Ureter (tissue), 1 donor: ENCODE measurements at regions not wholly inside any gene's neighbourhood (a gene's known extent, or its start where the extent isn't known, plus 50 kb on each side); places are given as distances from the start of the nearest gene placed in this dataset.
A peak's percentile ranks its signal among the peaks of the same experiment; 100 is the strongest.
"Not testable (repeated sequence)": the region's sequence is repeated elsewhere in the genome, so short reads cannot be mapped to it uniquely, and the experiment has no call there.

Source experiments
- DNase-seq: peaks from one replicate; pipeline ENCODE4 v3.0.0-alpha.2; 2020; ENCODE audit warnings: low spot score
- donor health status: DM: yes; HTN: yes; CAD: no.

- no peak for DNase-seq
These were observed 286.3 kb downstream of the ANKRD50 start for GRCh38 chr4:124426279-124426678.

DNA sequence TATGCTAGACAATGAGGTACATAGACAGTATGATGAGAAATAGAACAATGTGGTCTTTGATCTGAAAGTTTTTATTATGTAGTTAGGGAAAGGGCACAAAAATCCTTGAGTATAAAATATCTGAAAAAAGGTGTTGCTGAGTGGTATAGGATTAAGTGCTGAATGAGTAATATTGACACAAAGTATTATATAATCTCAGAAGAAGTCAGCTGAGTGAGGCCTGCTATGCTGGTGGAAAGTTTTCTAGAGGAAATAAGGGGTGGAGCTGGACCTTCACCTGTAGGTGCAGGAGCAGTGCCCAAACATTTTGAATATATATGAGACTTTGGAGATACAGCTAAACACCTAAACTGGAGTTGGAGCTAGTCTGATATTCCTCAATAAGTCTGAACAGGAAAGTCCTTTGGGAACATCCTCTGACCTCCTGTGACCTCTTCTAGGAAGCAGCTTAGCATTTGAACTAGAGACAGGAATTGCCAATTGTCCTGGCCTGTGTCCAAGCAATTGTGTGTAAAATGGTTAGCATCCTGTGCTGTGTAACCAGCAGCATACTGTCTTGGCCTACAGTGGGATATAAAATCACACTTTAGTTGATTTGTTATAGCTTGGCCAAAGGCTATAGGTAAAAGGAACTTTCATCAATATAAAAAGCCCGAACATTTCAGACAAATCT, 285.3 kb downstream of the ANKRD50 start:
- DNase-seq, result peak; percentile 46

- no peak for DNase-seq
These were observed 283.9 kb downstream of the ANKRD50 start for GRCh38 chr4:124428648-124429047.

DNA sequence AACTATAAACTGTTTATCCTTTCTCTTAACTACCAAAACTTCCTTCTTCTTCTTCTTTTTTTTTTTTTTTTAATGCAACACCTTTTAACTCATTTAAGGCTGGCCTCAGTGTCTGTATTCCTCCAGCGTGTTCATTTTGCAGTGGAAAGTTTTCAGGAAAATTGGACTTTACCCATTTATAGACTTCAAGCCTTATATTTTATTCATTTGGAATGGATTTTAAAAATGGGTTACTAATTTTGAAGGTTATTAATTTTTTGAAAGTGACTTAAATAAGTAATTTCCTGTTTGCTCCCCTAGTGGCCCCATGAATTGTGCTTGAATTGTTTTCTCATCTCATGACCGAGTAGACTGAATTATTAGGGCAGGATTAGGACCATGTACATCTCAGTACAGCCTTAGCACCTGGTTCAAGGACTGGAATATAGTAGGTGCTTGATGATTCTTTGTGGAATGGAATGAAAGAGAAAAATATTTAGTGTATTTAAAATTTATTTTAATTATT, 282.7 kb downstream of the ANKRD50 start:
- DNase-seq, result no peak

DNA sequence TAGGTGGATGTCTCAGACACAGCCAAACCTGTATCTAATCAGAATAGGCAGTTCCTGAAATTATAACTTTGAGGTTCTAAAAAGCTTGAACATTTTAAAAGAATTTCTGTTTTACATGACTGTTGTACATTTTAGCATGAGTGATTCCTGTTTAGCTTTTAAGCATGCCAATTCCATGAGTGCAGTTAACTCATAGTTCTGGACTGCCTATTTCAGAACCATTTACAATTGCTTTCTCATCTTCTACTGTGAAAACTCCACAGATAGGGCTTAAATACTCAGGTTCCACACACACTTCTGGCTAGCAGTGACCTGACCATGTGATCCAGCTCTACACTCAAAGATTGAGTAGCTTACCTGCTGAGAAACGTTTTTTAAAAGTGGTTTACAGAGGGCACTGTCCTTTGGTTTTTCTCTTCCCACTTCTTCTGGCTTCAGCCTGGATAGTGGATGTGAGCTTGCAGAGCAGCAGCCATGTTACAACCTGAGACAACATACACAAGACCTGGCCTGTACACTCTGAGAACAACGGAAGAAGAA, 280.8 kb downstream of the ANKRD50 start:
- DNase-seq, result no peak

DNA sequence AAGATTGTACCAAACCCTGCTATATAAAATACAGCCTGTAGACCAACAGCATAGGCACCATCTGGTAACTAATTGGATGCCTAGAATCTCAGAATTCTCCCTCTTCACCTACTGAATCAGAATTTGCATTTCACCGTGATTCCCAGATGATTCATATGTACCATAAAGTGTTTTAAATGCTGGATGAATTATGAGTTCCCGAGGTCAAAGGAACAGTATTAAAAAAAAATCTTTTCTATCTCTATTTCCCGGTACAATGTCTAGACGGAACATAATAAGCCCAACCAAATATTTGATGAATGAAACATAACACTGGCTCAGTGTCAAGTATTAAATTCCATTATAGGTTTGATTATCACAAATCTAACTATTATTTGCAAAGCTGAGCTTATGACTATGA, 280.0 kb downstream of the ANKRD50 start:
- no peak for DNase-seq

DNA sequence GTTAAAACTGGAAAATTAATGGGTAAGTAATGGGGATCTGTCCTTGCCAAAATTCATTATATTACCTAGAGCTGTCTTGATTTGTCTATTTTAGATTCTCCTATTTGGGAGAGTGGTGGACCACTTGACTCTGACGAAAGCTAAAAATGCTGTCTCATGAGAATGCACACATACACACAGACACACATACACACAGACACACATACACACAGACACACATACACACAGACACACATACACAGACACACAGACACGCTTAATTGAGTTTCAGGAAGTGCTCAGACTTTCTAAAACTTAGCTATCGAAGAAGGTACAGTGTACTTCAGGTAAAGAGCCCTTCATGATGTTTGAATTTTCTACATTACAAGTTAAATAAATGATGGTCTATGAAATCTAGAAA, 279.5 kb downstream of the ANKRD50 start:
- DNase-seq, result no peak

GRCh38 chr4:124433500-124433899, 279.0 kb downstream of the ANKRD50 start:
- no peak for DNase-seq

- DNase-seq, result no peak
These were observed 277.1 kb downstream of the ANKRD50 start for GRCh38 chr4:124435274-124435950.

DNA sequence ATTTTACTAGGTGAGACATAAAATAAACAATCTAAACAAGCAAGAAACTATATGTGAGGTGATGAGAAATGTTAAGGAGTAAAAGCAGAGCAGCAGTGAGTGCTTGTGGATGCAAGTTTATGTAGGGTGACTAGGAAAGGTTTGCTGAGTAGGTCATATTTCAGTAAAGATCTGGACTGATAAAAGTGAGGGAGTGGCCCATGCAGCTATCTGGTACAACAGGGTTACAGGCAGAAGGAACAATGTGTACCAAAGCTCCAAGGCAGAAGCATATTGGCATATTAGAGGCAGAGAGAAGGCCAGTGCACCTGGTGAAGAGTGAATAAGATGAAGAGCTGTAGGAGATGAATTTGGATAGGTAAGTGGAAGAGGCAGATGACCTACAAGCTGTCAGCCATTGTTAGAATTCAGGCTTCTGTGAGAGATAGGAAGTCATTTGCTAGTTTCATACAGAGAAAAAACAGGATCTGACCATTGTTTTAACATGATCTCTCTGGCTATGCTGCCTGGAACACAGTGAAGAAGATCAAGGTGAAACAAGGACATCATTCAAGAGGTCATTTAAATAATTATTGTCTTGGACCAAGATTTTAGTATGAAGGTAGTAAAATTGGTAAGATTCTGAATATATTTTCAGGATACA, 274.6 kb downstream of the ANKRD50 start:
- peak; percentile 52 for DNase-seq

DNA sequence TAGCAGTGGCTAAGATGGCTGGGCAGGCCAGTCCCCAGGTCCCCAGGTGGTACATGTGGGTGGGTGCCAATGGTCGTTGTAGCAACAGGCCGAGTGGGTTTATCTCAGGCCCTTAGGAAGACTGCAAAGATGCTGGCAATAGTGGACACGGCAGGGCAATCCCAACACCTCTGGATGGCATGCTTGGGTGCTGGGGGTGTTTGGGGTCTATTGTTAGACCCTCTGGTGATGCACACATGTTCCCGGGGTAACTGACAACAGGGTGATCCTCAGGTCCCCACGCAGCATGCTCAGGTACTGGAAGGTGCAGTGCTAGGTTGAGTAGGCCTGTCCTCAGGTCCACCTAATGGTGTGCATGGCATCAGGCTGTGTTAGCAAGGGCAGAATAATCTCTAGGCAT, 267.5 kb downstream of the ANKRD50 start:
- no peak for DNase-seq

DNA sequence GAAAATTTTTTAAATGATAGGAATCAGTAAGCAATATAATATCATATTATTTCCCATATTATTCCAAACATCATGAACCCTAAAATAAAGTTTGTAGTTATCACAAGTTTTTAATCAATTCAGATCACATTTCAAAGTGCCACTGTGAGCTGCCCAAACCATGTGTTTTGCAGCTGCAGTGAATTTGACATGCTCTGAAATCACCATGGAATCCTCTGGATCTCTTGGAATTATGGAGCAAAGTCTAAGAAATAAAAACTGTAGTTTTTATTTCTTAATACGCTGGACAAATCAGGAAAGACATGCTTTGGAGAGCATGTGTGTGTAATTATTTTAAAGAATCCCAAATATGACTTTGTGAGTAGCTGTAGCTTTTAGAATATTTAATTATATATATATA, 262.7 kb downstream of the ANKRD50 start:
- no peak for DNase-seq

DNA sequence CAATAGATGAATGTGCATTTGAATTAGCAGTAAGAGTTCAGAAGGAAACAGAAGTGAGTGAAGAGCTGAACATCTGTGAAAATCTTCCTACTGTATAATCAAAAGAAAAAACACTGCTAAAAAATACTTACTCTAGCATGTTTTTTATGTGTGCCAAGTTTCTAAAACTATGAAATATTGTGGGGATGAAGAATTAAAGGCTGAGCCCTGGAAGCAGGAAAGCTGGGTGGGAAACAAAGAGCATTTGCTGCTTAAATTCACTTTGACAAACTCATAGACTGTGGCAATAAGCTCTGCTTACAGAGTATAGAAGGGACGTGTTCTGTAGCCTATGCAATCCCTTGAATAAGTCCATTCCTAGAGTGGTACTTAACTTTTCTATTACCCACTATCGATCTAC, 261.7 kb downstream of the ANKRD50 start:
- DNase-seq, result no peak

- DNase-seq, result no peak
These were observed 257.7 kb downstream of the ANKRD50 start for GRCh38 chr4:124454772-124455270.

GRCh38 chr4:124455671-124456070, 256.9 kb downstream of the ANKRD50 start:
- DNase-seq, result no peak

GRCh38 chr4:124459196-124459940, 253.2 kb downstream of the ANKRD50 start:
- no peak for DNase-seq

DNA sequence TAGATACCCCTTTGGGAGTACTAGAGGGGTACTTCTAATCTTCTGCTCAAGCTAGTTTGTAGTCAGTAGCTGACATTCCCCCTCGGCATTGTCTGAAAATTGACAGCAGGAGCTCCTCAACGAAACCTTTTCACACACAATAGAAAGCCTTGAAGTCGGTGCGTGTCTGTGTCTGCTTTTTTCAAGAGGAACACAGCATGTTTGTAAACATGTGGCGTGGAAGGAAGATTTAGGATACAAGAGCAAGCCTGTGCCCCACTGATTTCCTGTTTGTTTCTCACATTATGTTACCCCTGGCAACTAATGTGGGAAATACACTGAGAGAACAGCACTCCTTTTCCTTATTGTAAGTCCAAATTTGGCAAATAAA, 252.6 kb downstream of the ANKRD50 start:
- no peak for DNase-seq

- DNase-seq, result not testable (repeated sequence)
These were observed 250.9 kb downstream of the ANKRD50 start for GRCh38 chr4:124461592-124461991.

GRCh38 chr4:124462954-124463828, 249.3 kb downstream of the ANKRD50 start:
- DNase-seq, result no peak

DNA sequence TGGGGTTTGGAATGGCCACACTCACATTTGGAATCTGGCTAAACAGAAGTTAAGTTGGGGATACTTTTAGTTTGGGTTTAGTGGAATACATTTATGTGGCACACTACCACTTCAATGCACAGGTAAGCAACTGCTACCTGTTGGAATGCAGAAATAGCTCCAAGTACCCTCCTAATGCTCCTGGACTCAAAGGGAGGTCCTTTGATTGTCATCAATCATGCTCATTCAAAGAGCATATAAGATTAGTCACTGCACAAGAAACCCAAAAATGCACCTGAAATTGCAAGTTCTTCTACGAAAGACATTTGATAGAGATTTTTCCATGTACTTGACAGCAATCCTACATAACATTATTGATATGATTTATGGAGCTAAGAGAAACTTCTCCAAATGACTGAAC, 247.7 kb downstream of the ANKRD50 start:
- no peak for DNase-seq

DNA sequence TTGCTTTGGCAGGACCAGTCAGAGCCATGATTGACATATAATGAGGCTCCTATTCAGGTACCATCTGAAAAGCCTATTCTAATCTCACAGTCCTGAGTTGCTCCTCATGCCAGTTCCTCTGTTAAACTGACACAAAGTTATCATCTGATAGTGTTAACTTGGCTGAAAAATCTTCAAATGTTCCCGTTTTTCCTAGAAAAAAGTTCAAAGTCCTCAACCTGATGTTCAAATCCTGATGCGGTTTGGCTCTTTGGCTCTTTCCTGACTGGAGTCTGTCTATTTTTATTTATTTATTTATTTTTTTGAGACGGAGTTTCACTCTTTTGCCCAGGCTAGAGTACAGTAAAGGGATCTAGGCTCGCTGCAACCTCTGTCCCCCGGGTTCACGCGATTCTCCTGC, 244.2 kb downstream of the ANKRD50 start:
- DNase-seq, result no peak
